Common myeloid progenitor, CD34-positive (primary cell): ENCODE measurements at regions not wholly inside any gene's neighbourhood (a gene's known extent, or its start where the extent isn't known, plus 50 kb on each side); places are given as distances from the start of the nearest gene placed in this dataset.

ENCODE experiments used
- CTCF ChIA-PET: fragments of 350-600 bp; sonication (Branson Sonifier 250); formaldehyde crosslinking; loops from one replicate; lab custom pipeline; 2021; ENCODE audit warnings: antibody characterized with exemption; lab: Charles Lee
- POLR2A ChIA-PET: fragments of 350-600 bp; sonication (Branson Sonifier 250); formaldehyde crosslinking; loops from one replicate; lab custom pipeline; 2021; ENCODE audit warnings: antibody characterized with exemption; lab: Charles Lee
- DNase-seq, 3 donors: peaks; one replicate each; pipeline versions ENCODE4 v3.0.0 to v3.0.0-alpha.2; 2013
- H3K27ac ChIP-seq, 2 experiments: 1 replicate in 1 of 2; 2 replicates in 1 of 2; pipeline ENCODE4 v1.7.0; 2013; ENCODE audit warnings: inconsistent platforms in 2 of 2, low read length in 2 of 2, mild to moderate bottlenecking in 2 of 2, low read depth in 1 of 2, moderate library complexity in 1 of 2; ENCODE audit not compliant: severe bottlenecking in 2 of 2, insufficient read depth in 1 of 2, poor library complexity in 1 of 2
- H3K27me3 ChIP-seq, 5 experiments: replicated peaks in 2 of 5; 1 replicate in 3 of 5; 2 replicates in 2 of 5; pipeline versions ENCODE4 v1.6.1 to v1.7.0; 2013; ENCODE audit warnings: low read length in 4 of 5, mild to moderate bottlenecking in 2 of 5, moderate library complexity in 2 of 5, inconsistent platforms in 1 of 5; ENCODE audit not compliant: insufficient read depth in 5 of 5, control insufficient read depth in 4 of 5
- H3K36me3 ChIP-seq, 4 experiments: 1 replicate in 2 of 4; 2 replicates in 2 of 4; pipeline versions ENCODE4 v1.6.1 to v1.7.0; 2013; ENCODE audit warnings: low read length in 3 of 4, control low read depth in 1 of 4, mild to moderate bottlenecking in 1 of 4; ENCODE audit not compliant: control insufficient read depth in 4 of 4, insufficient read depth in 4 of 4
- H3K4me1 ChIP-seq, 4 experiments: 1 replicate in 3 of 4; 2 replicates in 1 of 4; pipeline versions ENCODE4 v1.6.1 to v1.7.1; 2013; ENCODE audit warnings: low read length in 3 of 4, mild to moderate bottlenecking in 3 of 4, control low read depth in 1 of 4, inconsistent platforms in 1 of 4, moderate library complexity in 1 of 4; ENCODE audit not compliant: control insufficient read depth in 4 of 4, insufficient read depth in 4 of 4; ENCODE audit errors: control extremely low read depth in 1 of 4
- H3K4me3 ChIP-seq, 7 experiments: 1 replicate in 4 of 7; 2 replicates in 3 of 7; pipeline versions ENCODE4 v1.5.1 to v1.7.0; 2013; ENCODE audit warnings: mild to moderate bottlenecking in 7 of 7, low read length in 6 of 7, moderate library complexity in 6 of 7, inconsistent platforms in 2 of 7, low read depth in 2 of 7, control low read depth in 1 of 7; ENCODE audit not compliant: insufficient read depth in 4 of 7, control insufficient read depth in 1 of 7; ENCODE audit errors: extremely low read depth in 1 of 7
- H3K9me3 ChIP-seq, 5 experiments: 1 replicate in 4 of 5; 2 replicates in 1 of 5; pipeline versions ENCODE4 v1.6.1 to v1.7.1; 2013; ENCODE audit warnings: low read length in 4 of 5, mild to moderate bottlenecking in 2 of 5, inconsistent platforms in 1 of 5, low read depth in 1 of 5, moderate library complexity in 1 of 5; ENCODE audit not compliant: control insufficient read depth in 4 of 5, insufficient read depth in 2 of 5; ENCODE audit errors: control extremely low read depth in 1 of 5
- whole genome bisulfite sequencing: methylation state at CpG from one replicate; pipeline ENCODE4 v1.1.5; 2013; ENCODE audit not compliant: insufficient coverage; 5-methylcytosine and 5-hydroxymethylcytosine counted together

GRCh38 chr2:204480676-204481075, 64.6 kb upstream of the PARD3B start:
- Histone ChIP-seq H3K27me3 (no peaks in the 10 kb centered on the region), H3K36me3 (no peaks in the 10 kb centered on the region), H3K4me3 (no peak overlapping the region), H3K9me3 (no peaks in the 10 kb centered on the region), H3K27ac (no peak overlapping the region), H3K4me1 (no peaks in the 10 kb centered on the region)
- POLR2A ChIA-PET, result no interaction called here
- DNase-seq, result no peak
- CTCF ChIA-PET, result no interaction called here

DNA sequence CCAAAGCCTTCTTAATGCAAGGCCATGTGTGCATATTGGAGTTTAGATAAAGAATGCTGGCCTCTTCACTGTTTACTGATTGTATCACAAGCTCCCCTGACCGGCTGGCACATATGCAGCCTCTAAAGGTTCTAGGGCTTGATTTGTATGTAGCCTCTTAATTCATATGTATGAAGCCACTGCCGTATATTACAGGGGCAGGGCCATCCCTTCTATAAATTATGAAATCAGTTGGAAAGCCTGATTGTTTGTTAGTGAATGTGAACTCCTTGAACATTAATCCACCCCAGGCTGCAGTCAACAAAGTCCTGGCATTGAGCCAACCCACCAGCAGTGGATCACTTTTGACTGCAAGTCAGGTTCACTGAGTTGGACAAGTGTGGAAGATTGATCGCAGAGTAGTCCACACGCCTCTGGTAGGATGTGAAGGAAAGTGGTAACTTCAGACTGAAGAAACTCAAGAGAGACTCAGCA, 61.6 kb upstream of the PARD3B start:
- no peak for DNase-seq
- Histone ChIP-seq H3K36me3 (no peaks in the 10 kb centered on the region), H3K27me3 (no peaks in the 10 kb centered on the region), H3K9me3 (no peaks in the 10 kb centered on the region), H3K4me1 (no peaks in the 10 kb centered on the region), H3K4me3 (no peak overlapping the region), H3K27ac (no peak overlapping the region)
- WGBS, result 73% methylated on average over 3 of the region's 4 CpGs
- POLR2A ChIA-PET, result no interaction called here
- CTCF ChIA-PET, result no interaction called here

GRCh38 chr2:204486321-204486720, 59.0 kb upstream of the PARD3B start:
- Histone ChIP-seq H3K27ac (no peak overlapping the region), H3K9me3 (no peaks in the 10 kb centered on the region), H3K4me3 (no peak overlapping the region), H3K4me1 (no peaks in the 10 kb centered on the region), H3K27me3 (no peaks in the 10 kb centered on the region), H3K36me3 (no peaks in the 10 kb centered on the region)
- 100% methylated on average over 2 of the region's 3 CpGs for WGBS
- POLR2A ChIA-PET, result no interaction called here
- no peak for DNase-seq
- CTCF ChIA-PET, result no interaction called here

DNA sequence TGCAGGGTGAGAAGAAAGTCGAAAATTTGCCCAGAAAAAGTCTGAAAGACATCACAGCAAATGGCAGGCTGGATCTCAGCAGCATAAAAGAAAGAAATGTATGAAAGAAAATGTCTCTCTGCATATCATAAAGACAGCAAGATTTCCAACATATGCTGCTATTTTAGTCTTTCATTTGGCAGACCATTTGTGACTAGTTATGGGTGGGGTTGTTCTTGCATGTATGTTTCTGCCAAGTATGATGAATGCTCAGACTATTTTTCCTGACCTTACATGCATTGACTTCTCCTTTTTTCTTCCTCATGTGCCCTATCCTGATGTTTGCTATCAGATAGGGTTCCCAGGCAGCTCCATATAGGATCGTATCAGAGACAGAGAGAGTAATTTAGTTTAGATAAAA, 58.5 kb upstream of the PARD3B start:
- 100% methylated on average over 1 of the region's 2 CpGs for WGBS
- POLR2A ChIA-PET, result no interaction called here
- Histone ChIP-seq H3K27ac (no peak overlapping the region), H3K36me3 (no peaks in the 10 kb centered on the region), H3K27me3 (no peaks in the 10 kb centered on the region), H3K4me1 (no peaks in the 10 kb centered on the region), H3K4me3 (no peak overlapping the region), H3K9me3 (no peaks in the 10 kb centered on the region)
- DNase-seq, result no peak
- CTCF ChIA-PET, result no interaction called here

DNA sequence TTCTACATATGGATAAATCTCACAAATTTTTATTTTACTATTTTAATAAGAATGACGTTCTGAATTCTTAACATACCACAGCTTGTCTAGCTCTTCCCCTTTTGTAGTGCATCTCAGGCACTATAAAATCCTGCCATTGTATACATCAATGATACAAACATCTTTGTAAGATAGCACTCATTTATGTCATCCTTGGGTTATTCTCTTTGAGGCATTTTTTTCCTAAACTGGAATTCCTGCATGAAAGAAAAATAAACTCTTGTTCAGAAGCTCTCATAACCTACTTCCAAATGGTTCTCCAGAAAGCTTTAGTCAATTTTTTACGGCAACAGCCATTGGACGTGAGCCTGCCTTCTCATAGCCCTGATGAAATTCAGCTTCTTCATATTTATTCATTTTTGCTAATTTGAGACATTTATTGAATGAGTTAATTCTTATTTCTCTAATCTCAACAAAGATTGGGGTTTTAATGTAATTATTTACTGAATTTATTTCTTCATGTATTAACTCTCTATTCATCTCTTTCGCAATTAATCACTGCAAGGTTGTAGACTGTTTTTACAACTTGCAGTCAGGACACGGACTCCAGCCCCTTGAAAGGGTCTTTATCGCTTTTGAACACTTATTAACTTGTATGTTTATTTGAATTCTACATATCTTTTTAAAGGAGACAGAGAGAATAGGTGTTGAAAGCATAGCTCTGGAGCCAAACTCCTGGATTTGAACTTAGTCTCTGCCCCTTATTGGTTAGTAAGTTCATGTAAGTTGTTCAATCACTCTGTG, 57.6 kb upstream of the PARD3B start:
- Histone ChIP-seq H3K4me1 (no peaks in the 10 kb centered on the region), H3K9me3 (no peaks in the 10 kb centered on the region), H3K4me3 (no peak overlapping the region), H3K27me3 (no peaks in the 10 kb centered on the region), H3K27ac (no peak overlapping the region), H3K36me3 (no peaks in the 10 kb centered on the region)
- CTCF ChIA-PET, result interaction anchor here (0.5 kb wide), 1 partner anchor 319 kb away, joined by 3 read pairs; no protein-coding TSS in a partner anchor
- no peak for DNase-seq
- no CpG with 5 or more reads among the region's 6 CpGs for WGBS
- POLR2A ChIA-PET, result interaction anchor here (0.6 kb wide), 1 partner anchor 815 kb away, joined by 3 read pairs; no protein-coding TSS in a partner anchor

DNA sequence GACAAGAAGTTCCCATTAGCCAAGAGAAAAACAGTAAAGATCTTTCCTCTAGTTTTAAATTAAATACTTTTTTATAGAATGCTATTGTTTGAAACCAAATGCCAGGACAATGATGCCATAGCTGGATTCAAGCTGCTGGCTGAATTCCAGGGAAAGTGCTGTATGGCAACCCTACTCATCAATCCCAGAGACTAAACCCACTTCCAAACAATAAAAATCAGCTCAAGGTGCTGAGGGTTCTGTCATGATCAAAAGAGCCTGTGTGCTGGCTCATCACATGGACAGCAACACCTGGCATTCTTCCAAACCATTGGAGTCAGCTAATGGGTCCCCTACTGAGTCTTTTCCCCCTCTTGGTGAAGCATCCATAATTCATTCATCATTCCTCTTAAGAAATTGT, 53.7 kb upstream of the PARD3B start:
- Histone ChIP-seq H3K4me3 (no peak overlapping the region), H3K36me3 (no peaks in the 10 kb centered on the region), H3K27ac (no peak overlapping the region), H3K27me3 (no peaks in the 10 kb centered on the region), H3K4me1 (no peaks in the 10 kb centered on the region), H3K9me3 (no peaks in the 10 kb centered on the region)
- ChIA-PET POLR2A (no interaction called here), CTCF (no interaction called here)
- no peak for DNase-seq

DNA sequence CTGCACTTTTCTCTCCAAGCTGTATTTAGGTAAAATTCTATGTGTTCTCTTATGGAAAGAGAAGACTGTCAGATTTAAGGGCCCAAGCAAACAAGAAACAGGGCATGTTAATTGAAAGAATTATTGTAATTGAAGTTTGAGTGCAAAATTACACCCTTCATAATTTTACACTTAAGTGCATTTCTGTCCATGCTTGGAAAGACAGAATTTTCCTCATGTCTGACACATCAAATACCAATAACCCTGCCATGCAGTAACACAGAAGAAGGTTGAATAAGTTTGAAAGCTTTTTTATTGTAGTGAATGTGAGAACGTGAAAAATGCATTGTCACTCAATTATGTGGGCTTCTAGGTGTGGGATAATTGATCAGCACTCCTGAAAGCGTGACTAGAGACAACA, 52.9 kb upstream of the PARD3B start:
- Histone ChIP-seq H3K36me3 (no peaks in the 10 kb centered on the region), H3K27me3 (no peaks in the 10 kb centered on the region), H3K4me1 (no peaks in the 10 kb centered on the region), H3K9me3 (no peaks in the 10 kb centered on the region), H3K4me3 (no peak overlapping the region), H3K27ac (no peak overlapping the region)
- WGBS, result no CpG with 5 or more reads among the region's 2 CpGs
- POLR2A ChIA-PET, result no interaction called here
- DNase-seq, result no peak
- CTCF ChIA-PET, result no interaction called here
